Natural killer cell treated with Interleukin-12 subunit alpha and Interleukin-12 subunit beta and Interleukin-15 and Interleukin-18, amount 100 ng/mL, for 72 hours (primary cell): ENCODE measurements at regions not wholly inside any gene's neighbourhood (a gene's known extent, or its start where the extent isn't known, plus 50 kb on each side); places are given as distances from the start of the nearest gene placed in this dataset.
"Not testable (repeated sequence)": the region's sequence is repeated elsewhere in the genome, so short reads cannot be mapped to it uniquely, and the experiment has no call there.

Experiments
- ATAC-seq, 2 donors: fragments of 150-1000 bp; cut with Tn5 transposase in 1 of 2; sonication (Bioruptor Pico), chemical (Tn5 transposase) in 1 of 2; 2 replicates each; pipeline ENCODE4 v1.10.0; 2021
- DNase-seq: peaks from one replicate; pipeline ENCODE4 v3.0.0; 2022; ENCODE audit warnings: low spot score
- H3K27ac Mint-ChIP-seq, 2 donors: 1 replicate in 1 of 2; 2 replicates in 1 of 2; pipeline ENCODE4 v1.8.0; 2022; ENCODE audit warnings: mixed read lengths in 2 of 2, mild to moderate bottlenecking in 1 of 2, moderate library complexity in 1 of 2
- H3K27me3 Mint-ChIP-seq, 2 donors: 1 replicate in 1 of 2; 2 replicates in 1 of 2; pipeline ENCODE4 v1.8.0; 2022; ENCODE audit warnings: mixed read lengths in 2 of 2
- H3K36me3 Mint-ChIP-seq: one replicate; pipeline ENCODE4 v1.8.0; 2022; ENCODE audit warnings: mixed read lengths
- H3K4me1 Mint-ChIP-seq, 2 donors: 1 replicate in 1 of 2; 2 replicates in 1 of 2; pipeline ENCODE4 v1.8.0; 2022; ENCODE audit warnings: low read depth in 2 of 2, mixed read lengths in 2 of 2, mild to moderate bottlenecking in 1 of 2
- H3K4me3 Mint-ChIP-seq: one replicate; pipeline ENCODE4 v1.8.0; 2022; ENCODE audit warnings: mixed read lengths
- H3K9me3 Mint-ChIP-seq: 2 replicates; pipeline ENCODE4 v1.8.0; 2022; ENCODE audit warnings: mixed read lengths

- H3K36me3 Mint-ChIP-seq, result no peaks in the 10 kb centered on the region
- peak in 1 of 2 donors; percentile 53 for ATAC-seq
- H3K4me3 Mint-ChIP-seq, result no peak overlapping the region
- peaks cover 5 to 10% of the 10 kb centered on the region in 2 donors for H3K27me3 Mint-ChIP-seq
- H3K27ac Mint-ChIP-seq, result no peak overlapping the region
- DNase-seq, result no peak
- no peaks in the 10 kb centered on the region for H3K9me3 Mint-ChIP-seq
- H3K4me1 Mint-ChIP-seq, result no peaks in the 10 kb centered on the region
Measured at GRCh38 chr10:28468707-28469483, 64.0 kb upstream of the WAC start.

- Mint-ChIP-seq H3K27ac (no peak overlapping the region), H3K27me3 (peaks cover 5 to 21% of the 10 kb centered on the region in 2 donors), H3K36me3 (no peaks in the 10 kb centered on the region), H3K9me3 (no peaks in the 10 kb centered on the region), H3K4me3 (no peak overlapping the region), H3K4me1 (no peaks in the 10 kb centered on the region)
- DNase-seq (no peak), ATAC-seq (no peak)
Measured at GRCh38 chr10:28470873-28471651, 61.9 kb upstream of the WAC start.

- Mint-ChIP-seq H3K27me3 (peaks cover 5 to 27% of the 10 kb centered on the region in 2 donors), H3K36me3 (no peaks in the 10 kb centered on the region), H3K4me1 (no peaks in the 10 kb centered on the region), H3K27ac (no peak overlapping the region), H3K9me3 (no peaks in the 10 kb centered on the region), H3K4me3 (no peak overlapping the region)
- ATAC-seq (no peak), DNase-seq (no peak)
Measured at GRCh38 chr10:28471652-28472050, 61.3 kb upstream of the WAC start.

- H3K4me3 Mint-ChIP-seq, result no peak overlapping the region
- no peaks in the 10 kb centered on the region for H3K36me3 Mint-ChIP-seq
- H3K4me1 Mint-ChIP-seq, result peaks cover 0 to 2% of the 10 kb centered on the region in 2 donors
- H3K9me3 Mint-ChIP-seq, result peaks cover 3% of the 10 kb centered on the region
- no peak for ATAC-seq
- peaks cover 9 to 26% of the 10 kb centered on the region in 2 donors for H3K27me3 Mint-ChIP-seq
- DNase-seq, result no peak
- H3K27ac Mint-ChIP-seq, result no peak overlapping the region
Measured at GRCh38 chr10:28478646-28479045, 54.3 kb upstream of the WAC start.

GRCh38 chr10:28479425-28479865 is 53.5 kb upstream of the WAC start:
- Mint-ChIP-seq H3K36me3 (no peaks in the 10 kb centered on the region), H3K4me3 (no peak overlapping the region), H3K27me3 (peaks cover 9 to 18% of the 10 kb centered on the region in 2 donors), H3K4me1 (peaks cover 0 to 2% of the 10 kb centered on the region in 2 donors), H3K27ac (no peak overlapping the region), H3K9me3 (peaks cover 3% of the 10 kb centered on the region)
- ATAC-seq, result no peak
- no peak for DNase-seq

- H3K27ac Mint-ChIP-seq, result no peak overlapping the region
- DNase-seq, result no peak
- no peaks in the 10 kb centered on the region for H3K36me3 Mint-ChIP-seq
- H3K4me3 Mint-ChIP-seq, result no peak overlapping the region
- H3K27me3 Mint-ChIP-seq, result peaks cover 9 to 18% of the 10 kb centered on the region in 2 donors
- H3K9me3 Mint-ChIP-seq, result peaks cover 3% of the 10 kb centered on the region
- H3K4me1 Mint-ChIP-seq, result peaks cover 0 to 2% of the 10 kb centered on the region in 2 donors
- no peak for ATAC-seq
Measured at GRCh38 chr10:28479927-28480627, 52.8 kb upstream of the WAC start.

- no peaks in the 10 kb centered on the region for H3K36me3 Mint-ChIP-seq
- peaks cover 3% of the 10 kb centered on the region for H3K9me3 Mint-ChIP-seq
- no peak overlapping the region for H3K27ac Mint-ChIP-seq
Measured at GRCh38 chr10:28480628-28480965, 52.3 kb upstream of the WAC start.

GRCh38 chr10:28481346-28481745 is 51.6 kb upstream of the WAC start:
- H3K9me3 Mint-ChIP-seq, H3K27ac Mint-ChIP-seq, H3K4me1 Mint-ChIP-seq, DNase-seq, ATAC-seq, H3K4me3 Mint-ChIP-seq, H3K36me3 Mint-ChIP-seq: not testable (repeated sequence)
- H3K27me3 Mint-ChIP-seq, result peaks cover 9 to 10% of the 10 kb centered on the region in 2 donors

More at GRCh38 chr10:28480628-28480965, 52.3 kb upstream of the WAC start:
- H3K4me3 Mint-ChIP-seq, result no peak overlapping the region
- ATAC-seq, result no peak
- peaks cover 9 to 18% of the 10 kb centered on the region in 2 donors for H3K27me3 Mint-ChIP-seq
- H3K4me1 Mint-ChIP-seq, result peaks cover 0 to 2% of the 10 kb centered on the region in 2 donors
- DNase-seq, result no peak

GRCh38 chr10:28481968-28482367 is 51.0 kb upstream of the WAC start:
- H3K4me3 Mint-ChIP-seq, result no peak overlapping the region
- no peak for DNase-seq
- H3K36me3 Mint-ChIP-seq, result no peaks in the 10 kb centered on the region
- peaks cover 7 to 9% of the 10 kb centered on the region in 2 donors for H3K27me3 Mint-ChIP-seq
- ATAC-seq, result no peak
- peaks cover 3% of the 10 kb centered on the region for H3K9me3 Mint-ChIP-seq
- no peak overlapping the region for H3K27ac Mint-ChIP-seq
- H3K4me1 Mint-ChIP-seq, result peaks cover 0 to 2% of the 10 kb centered on the region in 2 donors
